AML-193 (cell line): ENCODE measurements at regions not wholly inside any gene's neighbourhood (a gene's known extent, or its start where the extent isn't known, plus 50 kb on each side); places are given as distances from the start of the nearest gene placed in this dataset.

Experiments
- DNase-seq, 2 experiments: peaks; one replicate each; lab custom pipeline; 2025; lab: John Stamatoyannopoulos, UW

- DNase-seq: no peak
Observed at GRCh38 chr2:225137971-225138370, 95.7 kb upstream of the DOCK10 start.

- DNase-seq: no peak
Observed at GRCh38 chr2:225136552-225136951, 94.3 kb upstream of the DOCK10 start.

- no peak for DNase-seq
Observed at GRCh38 chr2:225131898-225132297, 89.6 kb upstream of the DOCK10 start.

- DNase-seq: no peak
Observed at GRCh38 chr2:225130093-225130492, 87.8 kb upstream of the DOCK10 start.

- DNase-seq: no peak
Observed at GRCh38 chr2:225124311-225125017, 82.2 kb upstream of the DOCK10 start.

- peak in 1 of 2 experiments; percentile 2 for DNase-seq
Observed at GRCh38 chr2:225122583-225123486, 80.6 kb upstream of the DOCK10 start.

GRCh38 chr2:225122007-225122406 lies 79.7 kb upstream of the DOCK10 start:
- DNase-seq: no peak

- no peak for DNase-seq
Observed at GRCh38 chr2:225120186-225120585, 77.9 kb upstream of the DOCK10 start.

GRCh38 chr2:225117051-225117716 lies 74.9 kb upstream of the DOCK10 start:
- no peak for DNase-seq

- no peak for DNase-seq
Observed at GRCh38 chr2:225114786-225115323, 72.6 kb upstream of the DOCK10 start.

GRCh38 chr2:225113371-225114015 lies 71.2 kb upstream of the DOCK10 start:
- no peak for DNase-seq

- no peak for DNase-seq
Observed at GRCh38 chr2:225112362-225113126, 70.3 kb upstream of the DOCK10 start.

GRCh38 chr2:225108805-225109204 lies 66.5 kb upstream of the DOCK10 start:
- no peak for DNase-seq

- no peak for DNase-seq
Observed at GRCh38 chr2:225104971-225105370, 62.7 kb upstream of the DOCK10 start.

GRCh38 chr2:225104321-225104720 lies 62.1 kb upstream of the DOCK10 start:
- DNase-seq: no peak

- no peak for DNase-seq
Observed at GRCh38 chr2:225103737-225104141, 61.5 kb upstream of the DOCK10 start.

GRCh38 chr2:225100856-225101294 lies 58.6 kb upstream of the DOCK10 start:
- DNase-seq: no peak

GRCh38 chr2:225100269-225100668 lies 58.0 kb upstream of the DOCK10 start:
- no peak for DNase-seq

GRCh38 chr2:225097035-225097434 lies 54.8 kb upstream of the DOCK10 start:
- DNase-seq: no peak
